ENCODE measurements at regions not wholly inside any gene's neighbourhood (a gene's known extent, or its start where the extent isn't known, plus 50 kb on each side); places are given as distances from the start of the nearest gene placed in this dataset.

DNA sequence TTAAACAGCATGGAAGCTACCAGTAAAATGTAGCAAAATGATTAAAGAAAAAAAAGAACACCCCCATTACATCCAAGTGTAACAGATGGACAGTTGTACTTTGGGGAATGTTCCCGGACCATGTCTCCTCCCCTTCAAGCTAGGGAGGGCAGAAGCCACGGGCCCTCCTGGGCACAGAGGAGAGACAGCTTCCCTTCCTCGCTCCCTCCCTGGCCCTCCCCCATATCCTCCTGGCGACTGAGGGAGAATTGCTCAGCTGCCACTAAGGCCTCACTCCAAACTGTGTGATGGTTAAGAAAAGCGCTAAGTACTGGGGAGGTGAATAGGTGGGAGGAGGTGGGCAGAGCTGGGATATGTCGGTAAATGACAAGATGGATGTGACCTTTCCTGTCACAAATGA, 358.0 kb downstream of the HRH4 start:
- DNase-seq (ENCODE audit: low spot score), result no peak
- TF ChIP-seq NR2F2 (IDR thresholded peaks at IDR 0.05) (no peak), FOXA1 (IDR thresholded peaks at IDR 0.05) (no peak), CTCF (IDR thresholded peaks at IDR 0.05; ENCODE audit: low read depth, low read length, missing input control) (no peak), RAD21 (IDR thresholded peaks at IDR 0.05) (no peak), EGR1 (IDR thresholded peaks at IDR 0.05; ENCODE audit: low read depth in 2 of 2) (no peak), YY1 (IDR thresholded peaks at IDR 0.05) (no peak)
- WGBS, result 31% methylated on average over 6 of the region's 6 CpGs
- no peaks in the 10 kb centered on the region for H3K36me3 ChIP-seq (ENCODE audit: control insufficient read depth in 4 of 4, insufficient read depth in 3 of 4, low read depth in 1 of 4, low read length in 3 of 4)
- H3K4me1 ChIP-seq (ENCODE audit: control insufficient read depth in 4 of 4, insufficient read depth in 4 of 4, low read length in 3 of 4), result no peaks in the 10 kb centered on the region
- H3K9me3 ChIP-seq (ENCODE audit: control insufficient read depth in 4 of 4, low read length in 3 of 4), result peaks cover 0 to 8% (median 0%) of the 10 kb centered on the region in 4 donors
- H3K27me3 ChIP-seq (ENCODE audit: control insufficient read depth in 4 of 4, insufficient read depth in 4 of 4, low read length in 3 of 4), result peaks cover 0 to 6% (median 1%) of the 10 kb centered on the region in 4 donors
- no peak overlapping the region for H3K9ac ChIP-seq (ENCODE audit: low read depth in 1 of 2, low read length in 2 of 2)
- no peak overlapping the region for H3K27ac ChIP-seq (ENCODE audit: low read depth in 1 of 2, low read length in 2 of 2)
- no peak overlapping the region for H3K4me3 ChIP-seq (ENCODE audit: low read depth in 1 of 3, low read length in 3 of 3)

- H3K4me3 ChIP-seq (ENCODE audit: low read depth in 1 of 3, low read length in 3 of 3), result no peak overlapping the region
- WGBS, result 73% methylated on average over 7 of the region's 7 CpGs
Measured at GRCh38 chr18:24819141-24819890, 358.9 kb downstream of the HRH4 start.

More at GRCh38 chr18:24819141-24819890, 358.9 kb downstream of the HRH4 start:
- no peak overlapping the region for H3K27ac ChIP-seq (ENCODE audit: low read depth in 1 of 2, low read length in 2 of 2)
- H3K36me3 ChIP-seq (ENCODE audit: control insufficient read depth in 4 of 4, insufficient read depth in 3 of 4, low read depth in 1 of 4, low read length in 3 of 4), result no peaks in the 10 kb centered on the region
- DNase-seq (ENCODE audit: low spot score), result no peak
- no peaks in the 10 kb centered on the region for H3K4me1 ChIP-seq (ENCODE audit: control insufficient read depth in 4 of 4, insufficient read depth in 4 of 4, low read length in 3 of 4)
- peaks cover 0 to 5% (median 0%) of the 10 kb centered on the region in 4 donors for H3K9me3 ChIP-seq (ENCODE audit: control insufficient read depth in 4 of 4, low read length in 3 of 4)
- peaks cover 0 to 6% (median 1%) of the 10 kb centered on the region in 4 donors for H3K27me3 ChIP-seq (ENCODE audit: control insufficient read depth in 4 of 4, insufficient read depth in 4 of 4, low read length in 3 of 4)
- no peak for TF ChIP-seq RXRA (IDR thresholded peaks at IDR 0.05)
- no peak for TF ChIP-seq HNF4A (conservative IDR thresholded peaks at IDR 0.05)
- TF ChIP-seq, protein P1, sequence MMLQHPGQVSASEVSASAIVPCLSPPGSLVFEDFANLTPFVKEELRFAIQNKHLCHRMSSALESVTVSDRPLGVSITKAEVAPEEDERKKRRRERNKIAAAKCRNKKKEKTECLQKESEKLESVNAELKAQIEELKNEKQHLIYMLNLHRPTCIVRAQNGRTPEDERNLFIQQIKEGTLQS (IDR thresholded peaks at IDR 0.05), result no peak
- no peak for TF ChIP-seq GABPA (IDR thresholded peaks at IDR 0.05 in 1 of 2, conservative IDR thresholded peaks at IDR 0.05 in 1 of 2)
- TF ChIP-seq, protein P2, sequence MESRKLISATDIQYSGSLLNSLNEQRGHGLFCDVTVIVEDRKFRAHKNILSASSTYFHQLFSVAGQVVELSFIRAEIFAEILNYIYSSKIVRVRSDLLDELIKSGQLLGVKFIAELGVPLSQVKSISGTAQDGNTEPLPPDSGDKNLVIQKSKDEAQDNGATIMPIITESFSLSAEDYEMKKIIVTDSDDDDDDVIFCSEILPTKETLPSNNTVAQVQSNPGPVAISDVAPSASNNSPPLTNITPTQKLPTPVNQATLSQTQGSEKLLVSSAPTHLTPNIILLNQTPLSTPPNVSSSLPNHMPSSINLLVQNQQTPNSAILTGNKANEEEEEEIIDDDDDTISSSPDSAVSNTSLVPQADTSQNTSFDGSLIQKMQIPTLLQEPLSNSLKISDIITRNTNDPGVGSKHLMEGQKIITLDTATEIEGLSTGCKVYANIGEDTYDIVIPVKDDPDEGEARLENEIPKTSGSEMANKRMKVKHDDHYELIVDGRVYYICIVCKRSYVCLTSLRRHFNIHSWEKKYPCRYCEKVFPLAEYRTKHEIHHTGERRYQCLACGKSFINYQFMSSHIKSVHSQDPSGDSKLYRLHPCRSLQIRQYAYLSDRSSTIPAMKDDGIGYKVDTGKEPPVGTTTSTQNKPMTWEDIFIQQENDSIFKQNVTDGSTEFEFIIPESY (IDR thresholded peaks at IDR 0.05), result no peak
- no peak for TF ChIP-seq HNF4G (IDR thresholded peaks at IDR 0.05)
- TF ChIP-seq CTCF (IDR thresholded peaks at IDR 0.05; ENCODE audit: low read depth, low read length, missing input control), result no peak
- TF ChIP-seq MAX (IDR thresholded peaks at IDR 0.05), result no peak
- no peak for TF ChIP-seq NR2F2 (IDR thresholded peaks at IDR 0.05)
- TF ChIP-seq JUND (IDR thresholded peaks at IDR 0.05), result no peak
- TF ChIP-seq TAF1 (conservative IDR thresholded peaks at IDR 0.05), result no peak
- H3K9ac ChIP-seq (ENCODE audit: low read depth in 1 of 2, low read length in 2 of 2), result no peak overlapping the region

Data from liver (tissue), 8 donors.